GM12878 (cell line): ENCODE measurements at regions not wholly inside any gene's neighbourhood (a gene's known extent, or its start where the extent isn't known, plus 50 kb on each side); places are given as distances from the start of the nearest gene placed in this dataset.

Experiments used
- ATAC-seq: fragments of 200-7000 bp; cut with Tn5 transposase; 3 replicates; pipeline ENCODE4 v1.9.1; 2020; ENCODE audit warnings: mild to moderate bottlenecking, moderate library complexity
- BruUV-seq: library from RNA; stranded (reverse); fragments of 400-500 nt; replicated peaks from 2 replicates; lab custom pipeline; 2021; lab: Mats Ljungman, UMichigan
- CTCF ChIA-PET: fragments of 300-600 bp; sonication (Branson Sonifier 250); formaldehyde crosslinking; extraction: SDS; loops from one replicate; lab custom pipeline; 2021; ENCODE audit warnings: inconsistent platforms; lab: Yijun Ruan, JAX
- POLR2A ChIA-PET: fragments of 350-600 bp; formaldehyde crosslinking; extraction: SDS; loops from one replicate; lab custom pipeline; 2021; ENCODE audit warnings: inconsistent platforms; lab: Charles Lee
- RAD21 ChIA-PET: fragments of 300-600 bp; sonication (Branson Sonifier 250); formaldehyde crosslinking; loops from one replicate; lab custom pipeline; 2023; ENCODE audit warnings: antibody characterized with exemption; ENCODE audit not compliant: unreplicated experiment; lab: Charles Lee
- SMC1A ChIA-PET: fragments of 300-600 bp; sonication (Branson Sonifier 250); formaldehyde crosslinking; loops from one replicate; lab custom pipeline; 2023; ENCODE audit not compliant: unreplicated experiment, uncharacterized antibody; lab: Charles Lee
- DNase-seq: peaks from one replicate; pipeline ENCODE4 v3.0.0-alpha.2; 2011; ENCODE audit warnings: low read depth, low spot score
- FAIRE-seq: peaks from 3 replicates; lab custom pipeline; 2011; peaks lifted over from hg19 to GRCh38; lab: Jason Lieb, UNC
- H2AFZ ChIP-seq: 2 replicates; pipeline ENCODE4 v1.6.0; 2011; ENCODE audit warnings: low read depth, low read length, control low read depth; ENCODE audit not compliant: control insufficient read depth
- H3K27ac ChIP-seq: 2 replicates; pipeline ENCODE4 v1.5.1; 2011; ENCODE audit warnings: control low read depth; ENCODE audit not compliant: control insufficient read depth, insufficient read depth
- H3K27me3 ChIP-seq, 2 experiments: replicated peaks in 1 of 2; 2 replicates each; pipeline versions ENCODE4 v1.6.0 to v1.6.1; 2011; ENCODE audit warnings: low read length in 1 of 2; ENCODE audit not compliant: control insufficient read depth in 2 of 2, insufficient read depth in 2 of 2
- H3K36me3 ChIP-seq, 2 experiments: 2 replicates each; pipeline ENCODE4 v1.5.1; 2011; ENCODE audit warnings: low read length in 1 of 2; ENCODE audit not compliant: control insufficient read depth in 2 of 2, insufficient read depth in 2 of 2
- H3K4me1 ChIP-seq: 2 replicates; pipeline ENCODE4 v1.6.1; 2011; ENCODE audit warnings: mild to moderate bottlenecking, low read length, moderate library complexity, mixed read lengths; ENCODE audit not compliant: control insufficient read depth, insufficient read depth
- H3K4me2 ChIP-seq: 2 replicates; pipeline ENCODE4 v1.6.0; 2011; ENCODE audit warnings: control low read depth; ENCODE audit not compliant: control insufficient read depth, insufficient read depth
- H3K4me3 ChIP-seq: fragments of 200-600 bp; sonication (generic); 2 replicates; pipeline ENCODE4 v1.5.1; 2016
- H3K79me2 ChIP-seq: 2 replicates; pipeline ENCODE4 v1.6.0; 2011; ENCODE audit warnings: low read length; ENCODE audit not compliant: control insufficient read depth, insufficient read depth
- H3K9ac ChIP-seq: 2 replicates; pipeline ENCODE4 v1.8.0; 2011; ENCODE audit warnings: low read length, control low read depth, mixed read lengths; ENCODE audit not compliant: control insufficient read depth, insufficient read depth
- H3K9me3 ChIP-seq: replicated peaks from 3 replicates; pipeline ENCODE4 v1.5.1; 2011; ENCODE audit warnings: mild to moderate bottlenecking, low read length; ENCODE audit not compliant: control insufficient read depth, insufficient read depth
- H4K20me1 ChIP-seq: 2 replicates; pipeline ENCODE4 v1.6.0; 2011; ENCODE audit not compliant: control insufficient read depth, insufficient read depth
- CBFB ChIP-seq: IDR thresholded peaks from 2 replicates; pipeline ENCODE4 v1.6.1; 2016; ENCODE audit warnings: antibody characterized with exemption, low read depth
- ESRRA ChIP-seq: IDR thresholded peaks from 2 replicates; pipeline ENCODE4 v1.6.1; 2012; ENCODE audit warnings: mild to moderate bottlenecking, low read length, improper control_type of control experiment
- IRF4 ChIP-seq: IDR thresholded peaks from 2 replicates; pipeline ENCODE4 v1.6.1; 2011; ENCODE audit warnings: low read depth, low read length
- JUNB ChIP-seq: IDR thresholded peaks from 2 replicates; pipeline ENCODE4 v1.6.1; 2016; ENCODE audit warnings: antibody characterized with exemption, mild to moderate bottlenecking
- MAX ChIP-seq: IDR thresholded peaks from 2 replicates; pipeline ENCODE4 v1.6.1; 2012; ENCODE audit warnings: low read depth, low read length, improper control_type of control experiment
- RBBP5 ChIP-seq: fragments of 200-600 bp; sonication (generic); conservative IDR thresholded peaks from 2 replicates; pipeline ENCODE4 v1.6.1; 2016
- SIN3A ChIP-seq: IDR thresholded peaks from 2 replicates; pipeline ENCODE4 v1.6.1; 2012; ENCODE audit warnings: low read depth, low read length, improper control_type of control experiment
- ZNF207 ChIP-seq: fragments of 450-650 bp; IDR thresholded peaks from 2 replicates; pipeline ENCODE4 v1.6.1; 2014; ENCODE audit warnings: antibody characterized with exemption, mild to moderate bottlenecking, borderline replicate concordance
- WGBS: methylation state at CpG from one replicate; pipeline ENCODE4 v1.1.6; 2016; ENCODE audit warnings: low lambda C conversion rate; ENCODE audit not compliant: insufficient replicate concordance, insufficient coverage; ENCODE audit errors: missing lambda C conversion rate; 5-methylcytosine and 5-hydroxymethylcytosine counted together
- in situ Hi-C: fragments of 300-500 bp; cut with MboI; formaldehyde crosslinking; loops from 9 replicates; pipeline ENCODE4 v1.14.3; 2018; ENCODE audit warnings: mixed read lengths
- intact Hi-C: fragments of 100-400 bp; cut with micrococcal nuclease; formaldehyde crosslinking; loops from one replicate; pipeline ENCODE4 v1.14.2; 2022; ENCODE audit not compliant: unreplicated experiment
- TF ChIP-seq, protein P1 (sequence below): fragments of 450-650 bp; IDR thresholded peaks from 2 replicates; pipeline ENCODE4 v1.6.1; 2017; ENCODE audit warnings: borderline replicate concordance
- TF ChIP-seq, protein P2 (sequence below): fragments of 450-650 bp; IDR thresholded peaks from 2 replicates; pipeline ENCODE4 v1.6.1; 2017; ENCODE audit warnings: mild to moderate bottlenecking, moderate library complexity

DNA sequence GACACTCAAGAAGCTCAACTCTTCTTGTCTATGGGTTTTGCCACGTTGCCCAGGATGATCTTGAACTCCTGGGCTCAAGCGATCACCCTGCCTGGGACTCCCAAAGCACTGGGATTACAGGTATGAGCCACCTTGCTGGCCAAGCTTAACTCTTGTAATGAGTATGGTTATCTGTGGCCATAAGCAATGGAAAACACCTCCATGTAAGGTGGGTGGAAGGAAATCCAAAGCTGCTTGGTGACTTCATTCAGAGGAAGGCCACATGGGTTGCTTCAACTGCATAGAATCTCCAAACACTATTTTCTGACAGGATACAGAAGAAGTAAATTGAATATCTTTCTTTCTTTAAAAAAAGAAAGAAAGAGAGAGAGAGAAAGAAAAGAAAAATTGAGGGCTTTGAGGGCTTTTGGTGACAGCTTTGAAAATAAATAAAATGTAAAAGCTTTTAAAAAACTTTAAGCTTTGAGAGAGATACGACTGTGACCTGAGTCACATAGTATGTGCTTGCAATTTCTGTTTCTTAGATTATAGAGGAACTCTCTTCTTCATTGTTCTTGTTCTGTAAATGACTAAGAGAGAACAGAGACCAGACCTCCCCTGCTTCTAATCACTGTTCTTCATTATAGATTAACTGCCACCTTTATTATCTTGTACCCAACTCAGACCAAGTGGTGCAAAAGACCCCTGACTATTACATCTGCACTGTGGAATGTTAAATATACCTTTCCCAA is 123.1 kb upstream of the NDUFV2 start:
- Histone ChIP-seq H3K9ac (no peak overlapping the region), H3K4me2 (no peak overlapping the region), H3K4me3 (no peak overlapping the region), H3K79me2 (no peaks in the 10 kb centered on the region), H3K9me3 (no peaks in the 10 kb centered on the region), H3K4me1 (no peaks in the 10 kb centered on the region), H3K27ac (no peak overlapping the region)
- POLR2A ChIA-PET = no interaction called here
- FAIRE-seq = no peak
- no peak for DNase-seq
- BruUV-seq = no TSS peak
- in situ Hi-C loops = loop anchor here (25.0 kb wide), 1 partner anchor 492 kb away; no protein-coding TSS in a partner anchor
- SMC1A ChIA-PET = interaction anchor here (1.5 kb wide), 1 partner anchor 12 kb away, joined by 4 read pairs; no protein-coding TSS in a partner anchor
- CTCF ChIA-PET = interaction anchor here (1.0 to 1.4 kb wide), 3 partner anchors 8 to 589 kb away, joined by 3 to 5 read pairs (median 3); no protein-coding TSS in a partner anchor
- RAD21 ChIA-PET = interaction anchor here (0.8 kb wide), 1 partner anchor 8 kb away, joined by 3 read pairs; no protein-coding TSS in a partner anchor
- TF ChIP-seq RBBP5 (no peak), JUNB (peak; percentile 8; the same call in 1 of the 2 replicates)
- TF ChIP-seq, all 136 proteins: peak for 1
- Histone ChIP-seq H4K20me1 (no peaks in the 10 kb centered on the region), H3K27me3 (no peaks in the 10 kb centered on the region), H2AFZ (no peak overlapping the region), H3K36me3 (no peaks in the 10 kb centered on the region)
- WGBS = 16% methylated on average over 3 of the region's 3 CpGs
- intact Hi-C loops = no loop called here
- ATAC-seq = no peak

- in situ Hi-C loops = loop anchor here (25.0 kb wide), 1 partner anchor 493 kb away; no protein-coding TSS in a partner anchor
- no peaks in the 10 kb centered on the region for H3K36me3 ChIP-seq
- intact Hi-C loops = no loop called here
- ATAC-seq = no peak
- H3K27ac ChIP-seq = no peak overlapping the region
- H3K79me2 ChIP-seq = no peaks in the 10 kb centered on the region
- no peaks in the 10 kb centered on the region for H3K4me1 ChIP-seq
- H3K9me3 ChIP-seq = no peaks in the 10 kb centered on the region
- H3K4me2 ChIP-seq = no peak overlapping the region
- H4K20me1 ChIP-seq = no peaks in the 10 kb centered on the region
- H3K9ac ChIP-seq = no peak overlapping the region
- no peak for DNase-seq
- ChIA-PET RAD21 (no interaction called here), POLR2A (no interaction called here), SMC1A (no interaction called here), CTCF (no interaction called here)
- no peak for FAIRE-seq
- 62% methylated on average over 6 of the region's 6 CpGs for WGBS
- no peaks in the 10 kb centered on the region for H3K27me3 ChIP-seq
- BruUV-seq = no TSS peak
- no peak overlapping the region for H3K4me3 ChIP-seq
- no peak overlapping the region for H2AFZ ChIP-seq
- TF ChIP-seq, protein P1, sequence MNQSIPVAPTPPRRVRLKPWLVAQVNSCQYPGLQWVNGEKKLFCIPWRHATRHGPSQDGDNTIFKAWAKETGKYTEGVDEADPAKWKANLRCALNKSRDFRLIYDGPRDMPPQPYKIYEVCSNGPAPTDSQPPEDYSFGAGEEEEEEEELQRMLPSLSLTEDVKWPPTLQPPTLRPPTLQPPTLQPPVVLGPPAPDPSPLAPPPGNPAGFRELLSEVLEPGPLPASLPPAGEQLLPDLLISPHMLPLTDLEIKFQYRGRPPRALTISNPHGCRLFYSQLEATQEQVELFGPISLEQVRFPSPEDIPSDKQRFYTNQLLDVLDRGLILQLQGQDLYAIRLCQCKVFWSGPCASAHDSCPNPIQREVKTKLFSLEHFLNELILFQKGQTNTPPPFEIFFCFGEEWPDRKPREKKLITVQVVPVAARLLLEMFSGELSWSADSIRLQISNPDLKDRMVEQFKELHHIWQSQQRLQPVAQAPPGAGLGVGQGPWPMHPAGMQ = no peak
- TF ChIP-seq, protein P2, sequence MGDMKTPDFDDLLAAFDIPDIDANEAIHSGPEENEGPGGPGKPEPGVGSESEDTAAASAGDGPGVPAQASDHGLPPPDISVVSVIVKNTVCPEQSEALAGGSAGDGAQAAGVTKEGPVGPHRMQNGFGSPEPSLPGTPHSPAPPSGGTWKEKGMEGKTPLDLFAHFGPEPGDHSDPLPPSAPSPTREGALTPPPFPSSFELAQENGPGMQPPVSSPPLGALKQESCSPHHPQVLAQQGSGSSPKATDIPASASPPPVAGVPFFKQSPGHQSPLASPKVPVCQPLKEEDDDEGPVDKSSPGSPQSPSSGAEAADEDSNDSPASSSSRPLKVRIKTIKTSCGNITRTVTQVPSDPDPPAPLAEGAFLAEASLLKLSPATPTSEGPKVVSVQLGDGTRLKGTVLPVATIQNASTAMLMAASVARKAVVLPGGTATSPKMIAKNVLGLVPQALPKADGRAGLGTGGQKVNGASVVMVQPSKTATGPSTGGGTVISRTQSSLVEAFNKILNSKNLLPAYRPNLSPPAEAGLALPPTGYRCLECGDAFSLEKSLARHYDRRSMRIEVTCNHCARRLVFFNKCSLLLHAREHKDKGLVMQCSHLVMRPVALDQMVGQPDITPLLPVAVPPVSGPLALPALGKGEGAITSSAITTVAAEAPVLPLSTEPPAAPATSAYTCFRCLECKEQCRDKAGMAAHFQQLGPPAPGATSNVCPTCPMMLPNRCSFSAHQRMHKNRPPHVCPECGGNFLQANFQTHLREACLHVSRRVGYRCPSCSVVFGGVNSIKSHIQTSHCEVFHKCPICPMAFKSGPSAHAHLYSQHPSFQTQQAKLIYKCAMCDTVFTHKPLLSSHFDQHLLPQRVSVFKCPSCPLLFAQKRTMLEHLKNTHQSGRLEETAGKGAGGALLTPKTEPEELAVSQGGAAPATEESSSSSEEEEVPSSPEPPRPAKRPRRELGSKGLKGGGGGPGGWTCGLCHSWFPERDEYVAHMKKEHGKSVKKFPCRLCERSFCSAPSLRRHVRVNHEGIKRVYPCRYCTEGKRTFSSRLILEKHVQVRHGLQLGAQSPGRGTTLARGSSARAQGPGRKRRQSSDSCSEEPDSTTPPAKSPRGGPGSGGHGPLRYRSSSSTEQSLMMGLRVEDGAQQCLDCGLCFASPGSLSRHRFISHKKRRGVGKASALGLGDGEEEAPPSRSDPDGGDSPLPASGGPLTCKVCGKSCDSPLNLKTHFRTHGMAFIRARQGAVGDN = no peak
- TF ChIP-seq CBFB = no peak
- no peak for TF ChIP-seq JUNB
- no peak for TF ChIP-seq MAX
- no peak for TF ChIP-seq SIN3A
- no peak for TF ChIP-seq ZNF207
- TF ChIP-seq IRF4 = no peak
- TF ChIP-seq ESRRA = no peak
Observed at GRCh38 chr18:8980496-8980895, 122.0 kb upstream of the NDUFV2 start.
